Natural killer cell (primary cell): ENCODE measurements at regions not wholly inside any gene's neighbourhood (a gene's known extent, or its start where the extent isn't known, plus 50 kb on each side); places are given as distances from the start of the nearest gene placed in this dataset.

Experiments
- ATAC-seq, 3 donors: fragments of 150-1000 bp in 2 of 3; fragments of 200-7000 bp in 1 of 3; cut with Tn5 transposase; 1 replicate in 1 of 3; 2 replicates in 2 of 3; pipeline ENCODE4 v1.10.0; 2021; ENCODE audit warnings: mild to moderate bottlenecking in 2 of 3, moderate library complexity in 2 of 3
- DNase-seq, 2 donors: peaks; one replicate each; pipeline versions ENCODE4 v3.0.0 to v3.0.0-alpha.2; 2013 to 2021; ENCODE audit warnings: mixed read lengths in 1 of 2
- H3K27ac ChIP-seq: one replicate; pipeline ENCODE4 v1.5.1; 2013; ENCODE audit warnings: mild to moderate bottlenecking, low read length
- H3K27me3 ChIP-seq: one replicate; pipeline ENCODE4 v1.6.1; 2013; ENCODE audit warnings: low read length; ENCODE audit not compliant: control insufficient read depth, insufficient read depth
- H3K36me3 ChIP-seq: one replicate; pipeline ENCODE4 v1.6.1; 2013; ENCODE audit warnings: low read length; ENCODE audit not compliant: control insufficient read depth, insufficient read depth
- H3K4me1 ChIP-seq: one replicate; pipeline ENCODE4 v1.6.1; 2013; ENCODE audit warnings: low read length; ENCODE audit not compliant: control insufficient read depth, insufficient read depth
- H3K4me3 ChIP-seq: one replicate; pipeline ENCODE4 v1.5.1; 2013; ENCODE audit warnings: low read length
- H3K9me3 ChIP-seq: one replicate; pipeline ENCODE4 v1.6.1; 2013; ENCODE audit warnings: low read length; ENCODE audit not compliant: control insufficient read depth, insufficient read depth
- H3K27ac Mint-ChIP-seq, 2 donors: one replicate each; pipeline ENCODE4 v1.8.0; 2022; ENCODE audit warnings: mild to moderate bottlenecking in 2 of 2, mixed read lengths in 2 of 2, moderate library complexity in 1 of 2
- H3K27me3 Mint-ChIP-seq, 2 donors: one replicate each; pipeline ENCODE4 v1.8.0; 2022; ENCODE audit warnings: low read depth in 2 of 2, mixed read lengths in 2 of 2
- H3K36me3 Mint-ChIP-seq: one replicate; pipeline ENCODE4 v1.8.0; 2022; ENCODE audit warnings: mixed read lengths
- H3K4me1 Mint-ChIP-seq, 2 donors: one replicate each; pipeline ENCODE4 v1.8.0; 2022; ENCODE audit warnings: mixed read lengths in 2 of 2
- H3K4me3 Mint-ChIP-seq: one replicate; pipeline ENCODE4 v1.8.0; 2022; ENCODE audit warnings: mild to moderate bottlenecking, moderate library complexity, mixed read lengths
- H3K9me3 Mint-ChIP-seq, 2 donors: one replicate each; pipeline ENCODE4 v1.8.0; 2022; ENCODE audit warnings: mixed read lengths in 2 of 2
- WGBS: methylation state at CpG from one replicate; pipeline ENCODE4 v1.1.7; 2013; ENCODE audit warnings: missing lambda C conversion rate; ENCODE audit not compliant: insufficient coverage; 5-methylcytosine and 5-hydroxymethylcytosine counted together
- intact Hi-C: fragments of 100-400 bp; cut with micrococcal nuclease; formaldehyde crosslinking; loops from one replicate; pipeline ENCODE4 v1.14.2; 2022
- TF ChIP-seq, protein P1 (sequence below): fragments of 200-600 bp; IDR thresholded peaks from one replicate; pipeline ENCODE4 v1.8.0; 2022; ENCODE audit warnings: antibody characterized with exemption

DNA sequence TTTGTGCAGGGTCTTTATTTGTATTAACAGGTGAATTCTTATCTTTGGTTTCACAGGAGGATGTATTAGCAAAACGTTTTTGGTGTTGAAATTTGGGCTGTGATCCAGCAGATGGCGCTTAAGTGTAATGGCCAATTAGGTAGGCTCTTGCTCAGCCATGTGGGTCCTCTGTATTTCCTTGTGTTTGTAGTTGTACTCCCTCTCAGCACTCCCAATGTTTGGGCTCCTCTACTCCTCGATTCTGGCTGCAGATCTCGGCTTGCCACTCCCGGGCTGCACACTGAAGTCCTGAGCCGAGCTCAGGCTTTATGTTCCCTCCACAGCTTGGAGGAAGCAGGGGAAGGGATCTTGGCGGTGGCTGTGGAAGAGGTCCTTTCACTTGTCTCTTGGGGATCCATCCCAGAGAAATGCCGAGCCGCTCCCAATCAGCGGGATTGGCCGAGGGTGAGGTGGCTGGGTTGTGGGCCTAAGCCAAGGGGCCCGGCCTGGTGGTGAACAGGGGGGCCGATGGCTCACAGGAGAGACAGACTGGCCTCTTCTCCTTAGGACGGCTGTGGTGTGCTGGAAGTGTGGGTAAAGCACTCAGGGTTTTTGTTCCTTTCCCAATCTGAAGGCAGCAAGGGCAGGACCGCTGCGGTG lies 133.7 kb downstream of the AEBP2 start:
- Mint-ChIP-seq H3K27me3 (no peaks in the 10 kb centered on the region), H3K4me1 (peaks cover 6 to 7% of the 10 kb centered on the region in 2 donors), H3K27ac (no peak overlapping the region), H3K36me3 (no peaks in the 10 kb centered on the region), H3K9me3 (no peaks in the 10 kb centered on the region), H3K4me3 (no peak overlapping the region)
- Histone ChIP-seq H3K9me3 (no peaks in the 10 kb centered on the region), H3K4me1 (no peaks in the 10 kb centered on the region), H3K27ac (no peak overlapping the region), H3K4me3 (no peak overlapping the region), H3K27me3 (no peaks in the 10 kb centered on the region), H3K36me3 (no peaks in the 10 kb centered on the region)
- DNase-seq (peak in 1 of 2 donors; percentile 38), ATAC-seq (peak in 1 of 3 donors; percentile 67)
- TF ChIP-seq, protein P1, sequence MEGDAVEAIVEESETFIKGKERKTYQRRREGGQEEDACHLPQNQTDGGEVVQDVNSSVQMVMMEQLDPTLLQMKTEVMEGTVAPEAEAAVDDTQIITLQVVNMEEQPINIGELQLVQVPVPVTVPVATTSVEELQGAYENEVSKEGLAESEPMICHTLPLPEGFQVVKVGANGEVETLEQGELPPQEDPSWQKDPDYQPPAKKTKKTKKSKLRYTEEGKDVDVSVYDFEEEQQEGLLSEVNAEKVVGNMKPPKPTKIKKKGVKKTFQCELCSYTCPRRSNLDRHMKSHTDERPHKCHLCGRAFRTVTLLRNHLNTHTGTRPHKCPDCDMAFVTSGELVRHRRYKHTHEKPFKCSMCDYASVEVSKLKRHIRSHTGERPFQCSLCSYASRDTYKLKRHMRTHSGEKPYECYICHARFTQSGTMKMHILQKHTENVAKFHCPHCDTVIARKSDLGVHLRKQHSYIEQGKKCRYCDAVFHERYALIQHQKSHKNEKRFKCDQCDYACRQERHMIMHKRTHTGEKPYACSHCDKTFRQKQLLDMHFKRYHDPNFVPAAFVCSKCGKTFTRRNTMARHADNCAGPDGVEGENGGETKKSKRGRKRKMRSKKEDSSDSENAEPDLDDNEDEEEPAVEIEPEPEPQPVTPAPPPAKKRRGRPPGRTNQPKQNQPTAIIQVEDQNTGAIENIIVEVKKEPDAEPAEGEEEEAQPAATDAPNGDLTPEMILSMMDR: peak; percentile 30
- 87% methylated on average over 16 of the region's 16 CpGs for WGBS
- intact Hi-C loops: no loop called here

DNA sequence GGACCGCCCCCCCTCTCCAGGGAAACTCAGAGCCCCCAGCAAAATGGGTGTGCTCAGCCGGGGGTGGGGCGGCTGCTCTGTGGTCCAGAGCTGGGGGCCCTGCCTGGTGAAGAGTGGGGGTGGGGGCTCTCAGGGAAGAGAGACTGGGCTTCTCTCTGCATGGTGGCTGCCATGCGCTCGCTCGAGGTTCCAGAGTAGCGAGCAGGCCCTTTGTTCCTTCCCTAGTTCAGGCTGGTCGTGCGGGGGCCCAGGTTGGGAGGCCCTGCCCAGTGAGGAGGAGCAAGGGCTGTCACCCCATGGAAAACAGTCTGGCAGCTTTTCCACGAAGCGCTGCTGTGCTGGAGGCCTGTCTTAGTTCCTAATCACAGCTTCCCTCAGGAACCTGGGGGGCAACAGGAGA lies 134.6 kb downstream of the AEBP2 start:
- no peak overlapping the region for H3K27ac Mint-ChIP-seq
- Histone ChIP-seq H3K27me3 (no peaks in the 10 kb centered on the region), H3K36me3 (no peaks in the 10 kb centered on the region), H3K4me3 (no peak overlapping the region), H3K4me1 (no peaks in the 10 kb centered on the region), H3K9me3 (no peaks in the 10 kb centered on the region), H3K27ac (no peak overlapping the region)
- intact Hi-C loops: no loop called here
- TF ChIP-seq, protein P1: no peak
- H3K27me3 Mint-ChIP-seq: no peaks in the 10 kb centered on the region
- 93% methylated on average over 11 of the region's 11 CpGs for WGBS
- ATAC-seq (no peak), DNase-seq (no peak)
- peaks cover 6 to 7% of the 10 kb centered on the region in 2 donors for H3K4me1 Mint-ChIP-seq
- no peak overlapping the region for H3K4me3 Mint-ChIP-seq
- no peaks in the 10 kb centered on the region for H3K9me3 Mint-ChIP-seq
- H3K36me3 Mint-ChIP-seq: no peaks in the 10 kb centered on the region

DNA sequence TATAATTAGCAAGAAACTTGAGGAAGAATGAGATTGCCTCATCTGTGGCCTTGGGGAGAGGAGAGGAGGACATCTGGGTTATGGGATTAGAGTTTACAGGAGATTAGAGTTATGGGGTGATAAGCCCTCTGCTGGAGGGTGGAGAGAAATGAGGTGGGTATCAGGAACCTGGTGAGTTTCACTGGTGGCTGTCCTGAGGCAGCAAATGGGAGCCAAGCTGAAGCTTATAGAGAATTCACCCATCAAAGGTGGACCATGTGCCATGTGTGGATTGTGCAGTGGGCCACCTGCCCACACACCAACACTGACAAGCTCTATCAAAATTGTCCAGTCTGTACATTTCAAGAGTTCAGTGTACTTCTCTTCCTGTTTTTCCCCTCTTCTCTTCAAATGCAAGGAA lies 135.3 kb downstream of the AEBP2 start:
- Histone ChIP-seq H3K4me1 (no peaks in the 10 kb centered on the region), H3K9me3 (no peaks in the 10 kb centered on the region), H3K27me3 (no peaks in the 10 kb centered on the region), H3K36me3 (no peaks in the 10 kb centered on the region), H3K27ac (no peak overlapping the region), H3K4me3 (no peak overlapping the region)
- TF ChIP-seq, protein P1: no peak
- DNase-seq: no peak
- H3K4me1 Mint-ChIP-seq: peaks cover 6 to 7% of the 10 kb centered on the region in 2 donors
- no peak for ATAC-seq
- no peaks in the 10 kb centered on the region for H3K27me3 Mint-ChIP-seq
- intact Hi-C loops: no loop called here
- peak overlapping the region in 1 of 2 donors; percentile 26 for H3K27ac Mint-ChIP-seq
- H3K9me3 Mint-ChIP-seq: no peaks in the 10 kb centered on the region
- H3K4me3 Mint-ChIP-seq: no peak overlapping the region
- no peaks in the 10 kb centered on the region for H3K36me3 Mint-ChIP-seq
